Activated CD8-positive, alpha-beta T cell treated with anti-CD3 and anti-CD28 coated beads for 36 hours (primary cell): ENCODE measurements at regions not wholly inside any gene's neighbourhood (a gene's known extent, or its start where the extent isn't known, plus 50 kb on each side); places are given as distances from the start of the nearest gene placed in this dataset.

Experiments
- ATAC-seq: fragments of 200-7000 bp; cut with Tn5 transposase; one replicate; pipeline ENCODE4 v1.10.0; 2021; ENCODE audit warnings: mild to moderate bottlenecking, moderate library complexity
- CTCF ChIA-PET: fragments of 350-600 bp; sonication (Branson Sonifier 250); formaldehyde crosslinking; loops from one replicate; lab custom pipeline; 2021; ENCODE audit warnings: antibody characterized with exemption; lab: Charles Lee
- POLR2A ChIA-PET: fragments of 350-600 bp; sonication (Branson Sonifier 250); formaldehyde crosslinking; loops from one replicate; lab custom pipeline; 2021; ENCODE audit warnings: antibody characterized with exemption; lab: Charles Lee
- DNase-seq: peaks from one replicate; pipeline ENCODE4 v3.0.0-alpha.2; 2020
- H3K27ac Mint-ChIP-seq: one replicate; pipeline ENCODE4 v1.8.0; 2021; ENCODE audit warnings: mild to moderate bottlenecking, mixed read lengths
- H3K27me3 Mint-ChIP-seq: one replicate; pipeline ENCODE4 v1.8.0; 2021; ENCODE audit warnings: mixed read lengths
- H3K36me3 Mint-ChIP-seq: one replicate; pipeline ENCODE4 v1.8.0; 2021; ENCODE audit warnings: low read depth, mixed read lengths
- H3K4me1 Mint-ChIP-seq: one replicate; pipeline ENCODE4 v1.8.0; 2021; ENCODE audit warnings: low read depth, mixed read lengths
- H3K4me3 Mint-ChIP-seq: one replicate; pipeline ENCODE4 v1.8.0; 2021; ENCODE audit warnings: mild to moderate bottlenecking, moderate library complexity, mixed read lengths
- H3K9me3 Mint-ChIP-seq: one replicate; pipeline ENCODE4 v1.8.0; 2021; ENCODE audit warnings: mixed read lengths
- CTCF ChIP-seq: fragments of 200-600 bp; IDR thresholded peaks from one replicate; pipeline ENCODE4 v1.8.0; 2022; ENCODE audit warnings: antibody characterized with exemption, mild to moderate bottlenecking
- intact Hi-C: fragments of 100-400 bp; cut with micrococcal nuclease; formaldehyde crosslinking; loops from one replicate; pipeline ENCODE4 v1.10.0; 2022

GRCh38 chr4:114494246-114494803 is 104.3 kb upstream of the UGT8 start:
- ChIA-PET CTCF (no interaction called here), POLR2A (no interaction called here)
- no peak overlapping the region for H3K4me3 Mint-ChIP-seq
- H3K36me3 Mint-ChIP-seq, result no peaks in the 10 kb centered on the region
- TF ChIP-seq CTCF, result no peak
- H3K27ac Mint-ChIP-seq, result no peak overlapping the region
- H3K9me3 Mint-ChIP-seq, result peaks cover 3% of the 10 kb centered on the region
- peaks cover 4% of the 10 kb centered on the region for H3K27me3 Mint-ChIP-seq
- ATAC-seq (no peak), DNase-seq (no peak)
- H3K4me1 Mint-ChIP-seq, result no peaks in the 10 kb centered on the region
- intact Hi-C loops, result no loop called here

GRCh38 chr4:114495471-114495928 is 103.1 kb upstream of the UGT8 start:
- Mint-ChIP-seq H3K27me3 (peaks cover 4% of the 10 kb centered on the region), H3K4me3 (no peak overlapping the region), H3K4me1 (no peaks in the 10 kb centered on the region), H3K36me3 (no peaks in the 10 kb centered on the region), H3K27ac (no peak overlapping the region), H3K9me3 (peaks cover 3% of the 10 kb centered on the region)
- ChIA-PET POLR2A (no interaction called here), CTCF (interaction anchor here (1.0 kb wide), 1 partner anchor 163 kb away, joined by 3 read pairs; no protein-coding TSS in a partner anchor)
- DNase-seq, result no peak
- intact Hi-C loops, result no loop called here
- no peak for TF ChIP-seq CTCF
- ATAC-seq, result no peak

GRCh38 chr4:114497116-114497515 is 101.5 kb upstream of the UGT8 start:
- Mint-ChIP-seq H3K27ac (no peak overlapping the region), H3K36me3 (no peaks in the 10 kb centered on the region), H3K27me3 (peaks cover 4% of the 10 kb centered on the region), H3K4me1 (no peaks in the 10 kb centered on the region), H3K4me3 (no peak overlapping the region), H3K9me3 (peaks cover 3% of the 10 kb centered on the region)
- ChIA-PET POLR2A (no interaction called here), CTCF (no interaction called here)
- no peak for TF ChIP-seq CTCF
- DNase-seq, result no peak
- intact Hi-C loops, result no loop called here
- ATAC-seq, result no peak

- DNase-seq, result no peak
- ChIA-PET CTCF (interaction anchor here (1.0 kb wide), 1 partner anchor 36 kb away, joined by 3 read pairs; no protein-coding TSS in a partner anchor), POLR2A (no interaction called here)
- H3K27ac Mint-ChIP-seq, result no peak overlapping the region
- peaks cover 4% of the 10 kb centered on the region for H3K27me3 Mint-ChIP-seq
- intact Hi-C loops, result no loop called here
- no peaks in the 10 kb centered on the region for H3K9me3 Mint-ChIP-seq
- no peak overlapping the region for H3K4me3 Mint-ChIP-seq
- no peaks in the 10 kb centered on the region for H3K4me1 Mint-ChIP-seq
- no peak for ATAC-seq
- TF ChIP-seq CTCF, result no peak
- no peaks in the 10 kb centered on the region for H3K36me3 Mint-ChIP-seq
Measured at GRCh38 chr4:114509340-114509739, 89.3 kb upstream of the UGT8 start.

- intact Hi-C loops, result no loop called here
- H3K36me3 Mint-ChIP-seq, result no peaks in the 10 kb centered on the region
- peaks cover 4% of the 10 kb centered on the region for H3K27me3 Mint-ChIP-seq
- ATAC-seq (no peak), DNase-seq (no peak)
- H3K4me1 Mint-ChIP-seq, result no peaks in the 10 kb centered on the region
- CTCF ChIA-PET, result no interaction called here
- TF ChIP-seq CTCF, result no peak
- H3K9me3 Mint-ChIP-seq, result peaks cover 3% of the 10 kb centered on the region
- H3K4me3 Mint-ChIP-seq, result no peak overlapping the region
- POLR2A ChIA-PET, result no interaction called here
- no peak overlapping the region for H3K27ac Mint-ChIP-seq
Measured at GRCh38 chr4:114512595-114513295, 85.9 kb upstream of the UGT8 start.
